HCT116 (cell line): ENCODE measurements at regions not wholly inside any gene's neighbourhood (a gene's known extent, or its start where the extent isn't known, plus 50 kb on each side); places are given as distances from the start of the nearest gene placed in this dataset.

Source experiments
- ATAC-seq: fragments of 200-7000 bp; cut with Tn5 transposase; 2 replicates; pipeline ENCODE4 v1.9.1; 2020; ENCODE audit warnings: mild to moderate bottlenecking, moderate library complexity
- BruUV-seq: library from RNA; stranded (reverse); fragments of 400-500 nt; replicated peaks from 2 replicates; lab custom pipeline; 2021; lab: Mats Ljungman, UMichigan
- CTCF ChIA-PET: fragments of 300-600 bp; sonication (Branson Sonifier 250); formaldehyde crosslinking; loops from one replicate; lab custom pipeline; 2021; ENCODE audit warnings: antibody characterized with exemption; lab: Charles Lee
- POLR2A ChIA-PET: fragments of 300-600, 350-600 bp; sonication (Branson Sonifier 250); formaldehyde crosslinking; loops from one replicate; lab custom pipeline; 2021; ENCODE audit warnings: antibody characterized with exemption; lab: Charles Lee
- RAD21 ChIA-PET, 2 experiments: fragments of 300-600 bp; sonication (Branson Sonifier 250); formaldehyde crosslinking; loops; one replicate each; lab custom pipeline; 2023; ENCODE audit warnings: low total read pairs in 2 of 2; ENCODE audit not compliant: uncharacterized antibody in 2 of 2, unreplicated experiment in 2 of 2, low non-redundant PET in 1 of 2; lab: Charles Lee
- DNase-seq: peaks from one replicate; pipeline ENCODE4 v3.0.0-alpha.2; 2010; ENCODE audit warnings: low read depth, low spot score
- H2AFZ ChIP-seq: fragments of 200-600 bp; shearing (Covaris generic), sonication (generic); 2 replicates; pipeline ENCODE4 v1.6.1; 2017; ENCODE audit warnings: low read depth, mixed run types, mixed read lengths, antibody characterized with exemption, low read length; ENCODE audit not compliant: poor library complexity, severe bottlenecking
- H3K27ac ChIP-seq: 2 replicates; pipeline ENCODE4 v1.5.1; 2012; ENCODE audit warnings: low read depth, low read length
- H3K27me3 ChIP-seq: fragments of 200-600 bp; sonication (generic); 2 replicates; pipeline ENCODE4 v1.6.1; 2016; ENCODE audit warnings: mixed run types, low read length, mixed read lengths; ENCODE audit not compliant: insufficient read depth
- H3K36me3 ChIP-seq, 2 experiments: fragments of 200-500 bp in 1 of 2; fragments of 200-600 bp in 1 of 2; sonication (Bioruptor generic) in 1 of 2; sonication (generic) in 1 of 2; 2 replicates each; pipeline versions ENCODE4 v1.5.1 to v1.6.1; 2014 to 2016; ENCODE audit warnings: low read length in 2 of 2, inconsistent platforms in 1 of 2, mixed read lengths in 1 of 2, mixed run types in 1 of 2; ENCODE audit not compliant: insufficient read depth in 2 of 2, control insufficient read depth in 1 of 2
- H3K4me1 ChIP-seq, 2 experiments: fragments of 200-600 bp in 1 of 2; sonication (generic) in 1 of 2; 2 replicates each; pipeline versions ENCODE4 v1.5.1 to v1.6.1; 2012 to 2017; ENCODE audit warnings: low read length in 2 of 2, inconsistent platforms in 1 of 2, mild to moderate bottlenecking in 1 of 2, mixed read lengths in 1 of 2, mixed run types in 1 of 2, moderate library complexity in 1 of 2; ENCODE audit not compliant: insufficient read depth in 2 of 2, control insufficient read depth in 1 of 2
- H3K4me2 ChIP-seq: fragments of 200-600 bp; sonication (generic); 2 replicates; pipeline ENCODE4 v1.6.1; 2017; ENCODE audit warnings: mixed run types, low read length, mixed read lengths
- H3K4me3 ChIP-seq, 2 experiments: fragments of 200-600 bp in 1 of 2; sonication (generic) in 1 of 2; replicated peaks in 1 of 2; 2 replicates each; pipeline ENCODE4 v1.5.1; 2011 to 2016; ENCODE audit warnings: low read length in 2 of 2, control low read depth in 1 of 2, low read depth in 1 of 2, mild to moderate bottlenecking in 1 of 2, mixed read lengths in 1 of 2, mixed run types in 1 of 2
- H3K79me2 ChIP-seq: fragments of 200-600 bp; sonication (generic); 2 replicates; pipeline ENCODE4 v1.6.1; 2017; ENCODE audit warnings: mild to moderate bottlenecking, mixed run types, low read length, moderate library complexity, mixed read lengths; ENCODE audit not compliant: insufficient read depth
- H3K9ac ChIP-seq: fragments of 200-600 bp; sonication (generic); 2 replicates; pipeline ENCODE4 v1.6.1; 2016; ENCODE audit warnings: low read length, mixed read lengths
- H3K9me2 ChIP-seq: fragments of 200-600 bp; sonication (generic), shearing (Covaris generic); 2 replicates; pipeline ENCODE4 v1.6.1; 2017; ENCODE audit warnings: mixed run types, mild to moderate bottlenecking, moderate library complexity; ENCODE audit not compliant: insufficient read depth
- H3K9me3 ChIP-seq, 2 experiments: fragments of 200-500 bp in 1 of 2; fragments of 200-600 bp in 1 of 2; sonication (Bioruptor generic) in 1 of 2; sonication (generic) in 1 of 2; 2 replicates each; pipeline ENCODE4 v1.6.1; 2014 to 2017; ENCODE audit warnings: low read length in 2 of 2, mixed read lengths in 2 of 2, inconsistent platforms in 1 of 2, low read depth in 1 of 2, mild to moderate bottlenecking in 1 of 2, mixed run types in 1 of 2, moderate library complexity in 1 of 2; ENCODE audit not compliant: control insufficient read depth in 1 of 2, insufficient read depth in 1 of 2
- H4K20me1 ChIP-seq: fragments of 200-600 bp; sonication (generic), shearing (Covaris generic); 2 replicates; pipeline ENCODE4 v1.6.1; 2017; ENCODE audit warnings: mixed run types, mild to moderate bottlenecking, moderate library complexity; ENCODE audit not compliant: insufficient read depth
- CBX3 ChIP-seq: IDR thresholded peaks from 2 replicates; pipeline ENCODE4 v1.6.1; 2012; ENCODE audit warnings: low read depth
- CEBPB ChIP-seq: IDR thresholded peaks from 2 replicates; pipeline ENCODE4 v1.6.1; 2012; ENCODE audit warnings: low read depth
- EGR1 ChIP-seq: IDR thresholded peaks from 2 replicates; pipeline ENCODE4 v1.6.1; 2012; ENCODE audit warnings: low read depth
- EZH2 ChIP-seq: fragments of 200-600 bp; sonication (generic); IDR thresholded peaks from 2 replicates; pipeline ENCODE4 v1.6.1; 2017; ENCODE audit warnings: antibody characterized with exemption, mixed run types
- EZH2phosphoT487 ChIP-seq: fragments of 200-600 bp; IDR thresholded peaks from 2 replicates; pipeline ENCODE4 v1.6.1; 2018; ENCODE audit warnings: antibody characterized with exemption, borderline replicate concordance
- JUND ChIP-seq: IDR thresholded peaks from 2 replicates; pipeline ENCODE4 v1.6.1; 2012
- POLR2AphosphoS5 ChIP-seq: IDR thresholded peaks from 2 replicates; pipeline ENCODE4 v1.6.1; 2011; ENCODE audit warnings: mild to moderate bottlenecking, low read depth, low read length, moderate library complexity
- SIN3A ChIP-seq: IDR thresholded peaks from 2 replicates; pipeline ENCODE4 v1.6.1; 2012; ENCODE audit warnings: low read depth
- SRF ChIP-seq: IDR thresholded peaks from 2 replicates; pipeline ENCODE4 v1.6.1; 2012; ENCODE audit warnings: low read depth
- YY1 ChIP-seq: IDR thresholded peaks from 2 replicates; pipeline ENCODE4 v1.6.1; 2011; ENCODE audit warnings: low read length, low read depth, moderate library complexity, mild to moderate bottlenecking; ENCODE audit not compliant: insufficient replicate concordance; ENCODE audit errors: extremely low read depth
- ZFX ChIP-seq: fragments of 450-650 bp; IDR thresholded peaks from 2 replicates; pipeline ENCODE4 v1.6.1; 2017
- intact Hi-C: fragments of 100-400 bp; cut with micrococcal nuclease; formaldehyde crosslinking; loops from 2 replicates; pipeline ENCODE4 v1.10.0; 2022
- TF ChIP-seq, protein P1 (sequence below): IDR thresholded peaks from 2 replicates; pipeline ENCODE4 v1.6.1; 2012; ENCODE audit warnings: low read depth
- TF ChIP-seq, protein P2 (sequence below), 3 experiments: fragments of 200-600 bp in 1 of 3; sonication (generic) in 1 of 3; IDR thresholded peaks in 2 of 3; conservative IDR thresholded peaks in 1 of 3; 2 replicates each; pipeline ENCODE4 v1.5.1; 2012 to 2017; ENCODE audit warnings: low read depth in 2 of 3, low read length in 2 of 3, antibody characterized with exemption in 1 of 3, borderline replicate concordance in 1 of 3, control low read depth in 1 of 3, mild to moderate bottlenecking in 1 of 3, mixed read lengths in 1 of 3, mixed run types in 1 of 3, moderate library complexity in 1 of 3; ENCODE audit not compliant: insufficient read depth in 1 of 3

DNA sequence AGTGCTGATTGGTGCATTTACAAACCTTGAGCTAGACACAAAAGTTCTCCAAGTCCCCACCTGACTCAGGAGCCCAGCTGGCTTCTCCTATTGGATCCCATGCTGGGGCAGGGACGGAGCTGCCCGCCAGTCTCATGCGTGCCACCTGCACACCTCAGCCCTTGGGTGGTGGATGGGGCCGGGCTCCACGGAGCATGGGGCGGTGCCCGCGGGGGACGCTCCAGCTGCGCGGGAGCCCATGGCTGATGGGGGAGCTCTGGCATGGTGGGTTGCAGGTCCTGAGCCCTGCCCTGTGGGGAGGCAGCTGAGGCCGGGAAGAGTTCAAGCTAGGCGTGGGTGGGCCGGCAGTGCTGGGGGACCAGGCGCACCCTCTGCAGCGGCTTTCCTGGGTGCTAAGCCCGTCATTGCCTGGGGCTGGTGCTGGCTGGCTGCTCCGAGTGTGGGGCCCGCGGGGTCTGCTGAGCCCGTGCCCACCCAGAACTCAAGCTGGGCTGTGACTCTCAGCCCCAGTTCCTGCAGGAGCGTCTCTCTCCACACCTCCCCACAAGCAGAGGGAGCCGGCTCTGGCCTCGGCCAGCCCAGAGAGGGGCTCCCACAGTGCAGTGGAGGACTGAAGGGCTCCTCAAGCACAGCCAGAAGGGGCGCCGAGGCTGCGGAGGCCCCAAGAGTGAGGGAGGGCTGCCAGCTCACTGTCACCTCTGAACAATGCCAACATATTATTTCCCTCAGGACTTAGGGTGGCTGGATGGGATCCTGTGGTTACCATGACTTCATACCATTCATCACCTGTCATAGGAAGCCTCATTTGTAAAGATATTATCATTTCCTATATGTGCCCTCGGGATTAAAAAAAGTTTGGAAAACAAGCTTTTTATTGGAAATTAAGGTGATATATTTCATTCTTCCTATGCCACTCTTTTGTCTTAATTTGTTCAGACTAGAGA is 688.7 kb downstream of the ETS1 start:
- peaks cover 0 to 17% of the 10 kb centered on the region in 2 experiments; a peak in 2 of 4 replicates for H3K9me3 ChIP-seq
- no peaks in the 10 kb centered on the region for H3K27me3 ChIP-seq
- H3K4me1 ChIP-seq = no peaks in the 10 kb centered on the region
- no peaks in the 10 kb centered on the region for H4K20me1 ChIP-seq
- no TSS peak for BruUV-seq
- intact Hi-C loops = no loop called here
- H3K9ac ChIP-seq = no peak overlapping the region
- H3K4me3 ChIP-seq = no peak overlapping the region
- no peak for ATAC-seq
- H3K9me2 ChIP-seq = no peaks in the 10 kb centered on the region
- no peak overlapping the region for H2AFZ ChIP-seq
- H3K27ac ChIP-seq = no peak overlapping the region
- no peak for TF ChIP-seq EZH2phosphoT487
- no peak for TF ChIP-seq POLR2AphosphoS5
- TF ChIP-seq, protein P1, sequence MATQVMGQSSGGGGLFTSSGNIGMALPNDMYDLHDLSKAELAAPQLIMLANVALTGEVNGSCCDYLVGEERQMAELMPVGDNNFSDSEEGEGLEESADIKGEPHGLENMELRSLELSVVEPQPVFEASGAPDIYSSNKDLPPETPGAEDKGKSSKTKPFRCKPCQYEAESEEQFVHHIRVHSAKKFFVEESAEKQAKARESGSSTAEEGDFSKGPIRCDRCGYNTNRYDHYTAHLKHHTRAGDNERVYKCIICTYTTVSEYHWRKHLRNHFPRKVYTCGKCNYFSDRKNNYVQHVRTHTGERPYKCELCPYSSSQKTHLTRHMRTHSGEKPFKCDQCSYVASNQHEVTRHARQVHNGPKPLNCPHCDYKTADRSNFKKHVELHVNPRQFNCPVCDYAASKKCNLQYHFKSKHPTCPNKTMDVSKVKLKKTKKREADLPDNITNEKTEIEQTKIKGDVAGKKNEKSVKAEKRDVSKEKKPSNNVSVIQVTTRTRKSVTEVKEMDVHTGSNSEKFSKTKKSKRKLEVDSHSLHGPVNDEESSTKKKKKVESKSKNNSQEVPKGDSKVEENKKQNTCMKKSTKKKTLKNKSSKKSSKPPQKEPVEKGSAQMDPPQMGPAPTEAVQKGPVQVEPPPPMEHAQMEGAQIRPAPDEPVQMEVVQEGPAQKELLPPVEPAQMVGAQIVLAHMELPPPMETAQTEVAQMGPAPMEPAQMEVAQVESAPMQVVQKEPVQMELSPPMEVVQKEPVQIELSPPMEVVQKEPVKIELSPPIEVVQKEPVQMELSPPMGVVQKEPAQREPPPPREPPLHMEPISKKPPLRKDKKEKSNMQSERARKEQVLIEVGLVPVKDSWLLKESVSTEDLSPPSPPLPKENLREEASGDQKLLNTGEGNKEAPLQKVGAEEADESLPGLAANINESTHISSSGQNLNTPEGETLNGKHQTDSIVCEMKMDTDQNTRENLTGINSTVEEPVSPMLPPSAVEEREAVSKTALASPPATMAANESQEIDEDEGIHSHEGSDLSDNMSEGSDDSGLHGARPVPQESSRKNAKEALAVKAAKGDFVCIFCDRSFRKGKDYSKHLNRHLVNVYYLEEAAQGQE = no peak
- no peak for TF ChIP-seq CBX3
- TF ChIP-seq SRF = no peak
- no peak for TF ChIP-seq JUND
- no peak for TF ChIP-seq YY1
- TF ChIP-seq, protein P2, sequence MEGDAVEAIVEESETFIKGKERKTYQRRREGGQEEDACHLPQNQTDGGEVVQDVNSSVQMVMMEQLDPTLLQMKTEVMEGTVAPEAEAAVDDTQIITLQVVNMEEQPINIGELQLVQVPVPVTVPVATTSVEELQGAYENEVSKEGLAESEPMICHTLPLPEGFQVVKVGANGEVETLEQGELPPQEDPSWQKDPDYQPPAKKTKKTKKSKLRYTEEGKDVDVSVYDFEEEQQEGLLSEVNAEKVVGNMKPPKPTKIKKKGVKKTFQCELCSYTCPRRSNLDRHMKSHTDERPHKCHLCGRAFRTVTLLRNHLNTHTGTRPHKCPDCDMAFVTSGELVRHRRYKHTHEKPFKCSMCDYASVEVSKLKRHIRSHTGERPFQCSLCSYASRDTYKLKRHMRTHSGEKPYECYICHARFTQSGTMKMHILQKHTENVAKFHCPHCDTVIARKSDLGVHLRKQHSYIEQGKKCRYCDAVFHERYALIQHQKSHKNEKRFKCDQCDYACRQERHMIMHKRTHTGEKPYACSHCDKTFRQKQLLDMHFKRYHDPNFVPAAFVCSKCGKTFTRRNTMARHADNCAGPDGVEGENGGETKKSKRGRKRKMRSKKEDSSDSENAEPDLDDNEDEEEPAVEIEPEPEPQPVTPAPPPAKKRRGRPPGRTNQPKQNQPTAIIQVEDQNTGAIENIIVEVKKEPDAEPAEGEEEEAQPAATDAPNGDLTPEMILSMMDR (IDR thresholded peaks at IDR 0.05 in 2 of 3, conservative IDR thresholded peaks at IDR 0.05 in 1 of 3; ENCODE audit: borderline replicate concordance in 1 of 3, insufficient read depth in 1 of 3, low read depth in 2 of 3, low read length in 2 of 3) = no peak
- TF ChIP-seq EZH2 = no peak
- no peak for TF ChIP-seq ZFX
- no peak for TF ChIP-seq EGR1
- TF ChIP-seq SIN3A = no peak
- no peak for TF ChIP-seq CEBPB
- CTCF ChIA-PET = no interaction called here
- H3K79me2 ChIP-seq = no peaks in the 10 kb centered on the region
- POLR2A ChIA-PET = no interaction called here
- RAD21 ChIA-PET = no interaction called here
- no peak overlapping the region for H3K4me2 ChIP-seq
- no peaks in the 10 kb centered on the region for H3K36me3 ChIP-seq
- no peak for DNase-seq
